NT2/D1 (cell line): ENCODE measurements at regions not wholly inside any gene's neighbourhood (a gene's known extent, or its start where the extent isn't known, plus 50 kb on each side); places are given as distances from the start of the nearest gene placed in this dataset.

Source experiments
- YY1 ChIP-seq: IDR thresholded peaks from 2 replicates; pipeline ENCODE4 v1.6.1; 2011; ENCODE audit not compliant: insufficient read length, insufficient read depth
- ZNF274 ChIP-seq: IDR thresholded peaks from 2 replicates; pipeline ENCODE4 v1.6.1; 2011; ENCODE audit warnings: mild to moderate bottlenecking, low read depth, low read length

- TF ChIP-seq YY1 (no peak), ZNF274 (no peak)
Measured at GRCh38 chr11:7197469-7197868, 54.2 kb upstream of the SYT9 start.
